PFSK-1 (cell line): ENCODE measurements at regions not wholly inside any gene's neighbourhood (a gene's known extent, or its start where the extent isn't known, plus 50 kb on each side); places are given as distances from the start of the nearest gene placed in this dataset.

ENCODE experiments used
- POLR2AphosphoS5 ChIP-seq: IDR thresholded peaks from 2 replicates; pipeline ENCODE4 v1.6.1; 2012; ENCODE audit warnings: low read depth, mild to moderate bottlenecking, control low read depth, low read length, moderate library complexity
- TAF1 ChIP-seq: IDR thresholded peaks from 2 replicates; pipeline ENCODE4 v1.6.1; 2012; ENCODE audit warnings: low read length, control low read depth, borderline replicate concordance; ENCODE audit not compliant: insufficient read depth

DNA sequence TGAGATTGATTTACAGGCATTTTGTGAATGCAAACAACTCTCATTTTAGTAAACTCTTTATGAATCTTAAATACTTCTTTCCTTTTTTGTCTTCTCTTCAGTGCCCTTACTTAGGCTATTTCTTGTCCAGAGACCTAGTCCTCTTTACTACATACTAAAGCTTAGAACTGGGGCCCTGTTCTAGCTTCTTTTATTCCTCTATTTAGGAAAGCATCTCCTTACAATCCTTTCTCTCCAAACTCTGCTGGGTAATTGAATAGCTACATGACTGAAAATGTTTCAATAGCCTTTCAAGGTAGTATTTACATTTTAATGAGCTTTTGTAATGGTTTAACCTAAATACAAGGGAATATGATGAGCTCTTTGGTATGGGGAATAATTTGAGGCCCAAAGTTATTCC, 1701.5 kb upstream of the TENM3 start:
- no peak for TF ChIP-seq POLR2AphosphoS5
- no peak for TF ChIP-seq TAF1
